Tibial nerve (tissue), 4 donors: ENCODE measurements at regions not wholly inside any gene's neighbourhood (a gene's known extent, or its start where the extent isn't known, plus 50 kb on each side); places are given as distances from the start of the nearest gene placed in this dataset.

Source experiments
- DNase-seq, 2 donors: peaks; one replicate each; pipeline ENCODE4 v3.0.0-alpha.2; 2019; ENCODE audit warnings: low spot score in 2 of 2
- H3K27ac ChIP-seq, 4 donors: fragments of 200-600 bp; sonication (generic) in 3 of 4; one replicate each; pipeline ENCODE4 v1.5.1; 2017 to 2019; ENCODE audit warnings: mild to moderate bottlenecking in 1 of 4
- H3K27me3 ChIP-seq, 2 donors: fragments of 200-600 bp; sonication (generic) in 1 of 2; one replicate each; pipeline versions ENCODE4 v1.5.1 to v1.6.0; 2017 to 2019
- H3K36me3 ChIP-seq, 3 donors: fragments of 200-600 bp; sonication (generic); one replicate each; pipeline ENCODE4 v1.5.1; 2018 to 2019
- H3K4me1 ChIP-seq, 4 donors: fragments of 200-600 bp; sonication (generic) in 3 of 4; one replicate each; pipeline ENCODE4 v1.5.1; 2017 to 2019
- H3K4me3 ChIP-seq, 4 donors: fragments of 200-600 bp; sonication (generic) in 3 of 4; one replicate each; pipeline ENCODE4 v1.5.1; 2017 to 2019; ENCODE audit warnings: mild to moderate bottlenecking in 1 of 4, moderate library complexity in 1 of 4
- H3K9me3 ChIP-seq, 4 donors: fragments of 200-600 bp; sonication (generic) in 3 of 4; one replicate each; pipeline ENCODE4 v1.5.1; 2017 to 2019
- CTCF ChIP-seq, 5 experiments: fragments of 200-600 bp in 3 of 5; fragments of 450-650 bp in 2 of 5; sonication (generic) in 3 of 5; IDR thresholded peaks; one replicate each; pipeline ENCODE4 v1.5.1; 2016 to 2019; ENCODE audit warnings: antibody characterized with exemption in 5 of 5, mild to moderate bottlenecking in 3 of 5, moderate library complexity in 2 of 5
- EP300 ChIP-seq, 2 donors: sonication (generic); formaldehyde crosslinking; IDR thresholded peaks; one replicate each; pipeline ENCODE4 v1.6.1; 2017; ENCODE audit warnings: antibody characterized with exemption in 2 of 2, mild to moderate bottlenecking in 1 of 2
- POLR2A ChIP-seq, 2 donors: fragments of 450-650 bp; IDR thresholded peaks; one replicate each; pipeline ENCODE4 v1.6.1; 2017; ENCODE audit warnings: antibody characterized with exemption in 2 of 2, mild to moderate bottlenecking in 2 of 2, moderate library complexity in 2 of 2
- WGBS, 2 donors: methylation state at CpG; one replicate each; pipeline ENCODE4 v1.1.5; 2018; 5-methylcytosine and 5-hydroxymethylcytosine counted together

DNA sequence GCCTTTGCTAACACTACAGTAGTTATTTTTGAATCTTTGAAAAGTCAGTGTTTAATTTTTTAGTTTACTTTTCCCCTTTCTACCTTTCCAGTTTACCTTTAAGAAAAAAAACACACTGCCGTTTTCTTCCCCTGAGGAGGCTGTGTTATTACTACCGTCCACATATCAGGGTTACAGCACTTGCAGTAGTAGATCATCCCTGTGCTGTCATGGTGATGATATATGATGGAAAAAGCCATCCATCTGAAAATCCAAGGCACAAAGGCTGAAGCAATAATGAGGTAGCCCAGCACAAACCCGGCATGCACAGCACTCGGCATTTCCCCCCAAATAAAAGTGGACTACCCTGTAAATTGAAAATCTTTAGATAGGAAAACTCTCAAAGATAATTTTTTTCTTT, 258.7 kb downstream of the CXXC4 start:
- no peaks in the 10 kb centered on the region for H3K9me3 ChIP-seq
- H3K4me3 ChIP-seq: no peak overlapping the region
- no peaks in the 10 kb centered on the region for H3K4me1 ChIP-seq
- no peak overlapping the region for H3K27ac ChIP-seq
- no peaks in the 10 kb centered on the region for H3K27me3 ChIP-seq
- DNase-seq: no peak
- WGBS, 2 donors: 48 to 52% methylated on average over 4 of the region's 4 CpGs
- TF ChIP-seq EP300 (IDR thresholded peaks at IDR 0.05) (no peak), CTCF (IDR thresholded peaks at IDR 0.05) (no peak), POLR2A (IDR thresholded peaks at IDR 0.05) (no peak)
- no peaks in the 10 kb centered on the region for H3K36me3 ChIP-seq

DNA sequence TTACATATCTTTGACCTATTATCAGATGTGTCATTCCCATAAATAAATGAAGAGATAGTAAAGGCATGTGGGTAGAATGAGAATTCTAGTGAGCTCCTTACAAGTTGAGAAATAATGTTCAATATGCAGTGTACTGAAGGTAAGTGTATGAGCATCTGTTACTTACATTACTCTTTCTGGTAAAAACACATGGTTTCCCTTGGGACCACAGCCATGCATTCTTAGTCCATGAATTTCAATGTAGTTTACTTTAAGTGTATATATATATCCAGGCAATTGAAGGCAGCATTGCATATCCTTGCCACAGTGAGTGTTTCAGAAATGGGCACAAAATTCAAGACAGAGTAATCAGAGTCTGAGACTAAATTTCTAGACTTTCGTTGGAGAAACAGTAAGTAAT, 277.2 kb downstream of the CXXC4 start:
- WGBS, 2 donors: 56 to 66% methylated on average over 1 of the region's 1 CpG
- Histone ChIP-seq H3K27me3 (no peaks in the 10 kb centered on the region), H3K4me1 (no peaks in the 10 kb centered on the region), H3K4me3 (no peak overlapping the region), H3K9me3 (no peaks in the 10 kb centered on the region), H3K27ac (no peak overlapping the region), H3K36me3 (no peaks in the 10 kb centered on the region)
- no peak for DNase-seq
- TF ChIP-seq EP300 (IDR thresholded peaks at IDR 0.05) (no peak), POLR2A (IDR thresholded peaks at IDR 0.05) (no peak), CTCF (IDR thresholded peaks at IDR 0.05) (no peak)

DNA sequence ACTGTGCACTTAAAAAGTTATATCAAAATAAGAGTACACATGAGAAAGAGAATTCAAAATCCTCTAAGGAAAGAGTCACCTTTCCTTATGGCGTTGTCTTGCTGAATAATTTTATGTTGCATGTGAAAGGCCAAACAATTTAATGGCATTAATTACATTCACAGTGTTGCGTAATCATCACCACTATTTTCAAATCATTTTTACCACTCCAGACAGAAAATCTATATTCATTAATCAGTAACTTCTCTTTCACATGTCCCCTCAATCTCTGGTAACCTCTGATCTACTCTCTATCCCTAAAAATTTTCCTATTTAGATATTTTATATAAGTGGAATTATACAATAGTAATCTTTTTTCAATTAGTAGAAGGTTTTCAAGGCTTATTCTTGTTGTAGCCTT, 283.0 kb downstream of the CXXC4 start:
- H3K9me3 ChIP-seq: no peaks in the 10 kb centered on the region
- 90% methylated on average over 2 of the region's 2 CpGs for WGBS, 2 donors
- DNase-seq: no peak
- H3K4me1 ChIP-seq: no peaks in the 10 kb centered on the region
- no peaks in the 10 kb centered on the region for H3K36me3 ChIP-seq
- no peak overlapping the region for H3K4me3 ChIP-seq
- no peaks in the 10 kb centered on the region for H3K27me3 ChIP-seq
- no peak overlapping the region for H3K27ac ChIP-seq
- TF ChIP-seq EP300 (IDR thresholded peaks at IDR 0.05) (no peak), POLR2A (IDR thresholded peaks at IDR 0.05) (no peak), CTCF (IDR thresholded peaks at IDR 0.05) (no peak)

DNA sequence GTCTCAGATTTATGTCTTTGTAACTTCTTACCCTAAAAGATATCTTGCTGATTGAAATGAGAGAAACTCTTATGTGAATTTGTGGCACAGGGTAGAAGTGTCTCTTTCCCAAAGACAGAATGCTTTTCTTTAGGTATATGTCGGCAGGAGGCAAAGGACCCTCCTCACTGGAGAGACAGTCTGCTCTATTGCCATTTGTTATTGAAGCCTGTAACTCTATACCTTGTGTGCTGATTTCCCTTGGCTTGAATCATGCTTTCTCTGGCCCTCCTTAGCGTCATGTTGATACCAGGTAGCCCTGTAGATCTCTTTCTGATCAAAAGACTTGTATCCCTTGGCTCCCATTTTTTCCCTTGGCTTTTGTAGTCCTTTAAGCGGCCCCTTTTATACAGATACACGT, 284.3 kb downstream of the CXXC4 start:
- H3K36me3 ChIP-seq: no peaks in the 10 kb centered on the region
- WGBS, 2 donors: 70 to 73% methylated on average over 4 of the region's 4 CpGs
- no peak overlapping the region for H3K4me3 ChIP-seq
- DNase-seq: no peak
- no peak for TF ChIP-seq CTCF (IDR thresholded peaks at IDR 0.05)
- no peak for TF ChIP-seq POLR2A (IDR thresholded peaks at IDR 0.05)
- TF ChIP-seq EP300 (IDR thresholded peaks at IDR 0.05): no peak
- H3K9me3 ChIP-seq: no peaks in the 10 kb centered on the region
- H3K4me1 ChIP-seq: no peaks in the 10 kb centered on the region
- H3K27ac ChIP-seq: no peak overlapping the region
- no peaks in the 10 kb centered on the region for H3K27me3 ChIP-seq

- DNase-seq: no peak
- no peak for TF ChIP-seq CTCF (IDR thresholded peaks at IDR 0.05)
- TF ChIP-seq POLR2A (IDR thresholded peaks at IDR 0.05): no peak
- TF ChIP-seq EP300 (IDR thresholded peaks at IDR 0.05): no peak
- no peaks in the 10 kb centered on the region for H3K27me3 ChIP-seq
- WGBS, 2 donors: 52 to 53% methylated on average over 1 of the region's 1 CpG
- H3K9me3 ChIP-seq: no peaks in the 10 kb centered on the region
- H3K4me1 ChIP-seq: no peaks in the 10 kb centered on the region
- H3K36me3 ChIP-seq: no peaks in the 10 kb centered on the region
- H3K4me3 ChIP-seq: no peak overlapping the region
- no peak overlapping the region for H3K27ac ChIP-seq
These were observed 287.9 kb downstream of the CXXC4 start for GRCh38 chr4:104206784-104207183.
